ENCODE measurements at regions not wholly inside any gene's neighbourhood (a gene's known extent, or its start where the extent isn't known, plus 50 kb on each side); places are given as distances from the start of the nearest gene placed in this dataset.

DNA sequence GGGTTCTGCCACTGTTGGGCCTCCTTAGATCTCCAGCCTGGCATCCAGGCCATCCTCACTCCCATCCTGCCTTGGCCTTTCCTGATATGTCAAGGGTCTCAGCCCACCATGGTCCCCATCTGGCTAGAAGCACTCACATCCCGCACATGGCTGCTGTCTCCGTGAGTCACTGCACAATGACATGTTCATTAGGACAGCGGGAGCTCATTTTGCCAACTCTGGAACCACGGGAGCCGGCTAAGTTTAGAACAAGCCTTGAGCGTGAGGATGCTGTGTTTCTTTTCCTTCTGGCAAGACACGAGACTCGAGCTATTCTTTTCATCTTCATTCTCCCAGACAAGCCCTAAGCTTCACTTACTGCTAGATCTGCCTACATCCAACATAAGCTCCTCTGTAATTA is 65.7 kb upstream of the KSR1 start:
- TF ChIP-seq POLR2A (IDR thresholded peaks at IDR 0.05) (no peak), POLR2AphosphoS5 (IDR thresholded peaks at IDR 0.05) (peak in 1 of 4 donors; percentile 7)
- TF ChIP-seq, protein P1, sequence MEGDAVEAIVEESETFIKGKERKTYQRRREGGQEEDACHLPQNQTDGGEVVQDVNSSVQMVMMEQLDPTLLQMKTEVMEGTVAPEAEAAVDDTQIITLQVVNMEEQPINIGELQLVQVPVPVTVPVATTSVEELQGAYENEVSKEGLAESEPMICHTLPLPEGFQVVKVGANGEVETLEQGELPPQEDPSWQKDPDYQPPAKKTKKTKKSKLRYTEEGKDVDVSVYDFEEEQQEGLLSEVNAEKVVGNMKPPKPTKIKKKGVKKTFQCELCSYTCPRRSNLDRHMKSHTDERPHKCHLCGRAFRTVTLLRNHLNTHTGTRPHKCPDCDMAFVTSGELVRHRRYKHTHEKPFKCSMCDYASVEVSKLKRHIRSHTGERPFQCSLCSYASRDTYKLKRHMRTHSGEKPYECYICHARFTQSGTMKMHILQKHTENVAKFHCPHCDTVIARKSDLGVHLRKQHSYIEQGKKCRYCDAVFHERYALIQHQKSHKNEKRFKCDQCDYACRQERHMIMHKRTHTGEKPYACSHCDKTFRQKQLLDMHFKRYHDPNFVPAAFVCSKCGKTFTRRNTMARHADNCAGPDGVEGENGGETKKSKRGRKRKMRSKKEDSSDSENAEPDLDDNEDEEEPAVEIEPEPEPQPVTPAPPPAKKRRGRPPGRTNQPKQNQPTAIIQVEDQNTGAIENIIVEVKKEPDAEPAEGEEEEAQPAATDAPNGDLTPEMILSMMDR (IDR thresholded peaks at IDR 0.05), result no peak

Measured in sigmoid colon (tissue), 4 donors.